Superior temporal gyrus (tissue), 1 donor: ENCODE measurements at regions not wholly inside any gene's neighbourhood (a gene's known extent, or its start where the extent isn't known, plus 50 kb on each side); places are given as distances from the start of the nearest gene placed in this dataset.
"Not testable (repeated sequence)": the region's sequence is repeated elsewhere in the genome, so short reads cannot be mapped to it uniquely, and the experiment has no call there.

Experiments used
- DNase-seq: peaks from one replicate; pipeline ENCODE4 v3.0.0-alpha.2; 2016; ENCODE audit errors: extremely low spot score

DNA sequence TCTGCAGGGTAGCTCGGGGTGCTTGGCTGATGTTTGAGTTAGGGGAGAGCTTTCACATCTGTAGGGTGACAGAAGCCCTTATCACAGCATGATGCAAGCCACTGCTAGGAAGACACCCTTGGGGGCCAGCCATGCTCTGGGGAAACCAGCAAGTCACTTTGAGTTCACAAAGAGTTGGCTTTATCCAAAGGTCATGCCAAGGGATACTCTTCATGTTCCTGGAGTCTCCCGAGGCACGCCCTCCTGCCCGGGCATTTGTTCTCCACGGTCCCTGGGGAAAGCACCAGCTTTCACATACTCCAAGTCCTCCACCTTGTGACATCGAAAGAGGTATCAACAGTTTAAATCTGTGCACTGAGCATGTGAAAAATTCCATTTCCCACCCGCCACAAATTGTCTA is 227.7 kb downstream of the VAPA start:
- no peak for DNase-seq

DNA sequence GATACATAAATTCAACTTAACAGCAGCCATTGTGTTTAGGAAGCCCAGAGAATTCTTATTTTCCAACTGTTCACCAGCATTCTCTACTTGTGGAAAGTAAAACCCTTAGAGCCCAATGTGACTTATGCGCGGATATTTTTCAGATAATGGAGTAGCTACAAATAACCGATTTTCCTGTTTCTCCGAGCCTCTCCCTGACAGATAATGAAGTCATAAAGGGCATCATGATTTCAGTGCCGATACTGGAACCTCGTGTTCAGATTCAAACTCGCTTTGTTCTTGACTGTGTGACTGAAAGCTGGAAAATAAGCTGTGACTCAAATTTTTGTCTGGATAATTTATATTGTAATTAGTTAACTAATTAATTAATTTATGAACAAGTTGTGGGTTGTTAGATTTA is 228.2 kb downstream of the VAPA start:
- DNase-seq = no peak

DNA sequence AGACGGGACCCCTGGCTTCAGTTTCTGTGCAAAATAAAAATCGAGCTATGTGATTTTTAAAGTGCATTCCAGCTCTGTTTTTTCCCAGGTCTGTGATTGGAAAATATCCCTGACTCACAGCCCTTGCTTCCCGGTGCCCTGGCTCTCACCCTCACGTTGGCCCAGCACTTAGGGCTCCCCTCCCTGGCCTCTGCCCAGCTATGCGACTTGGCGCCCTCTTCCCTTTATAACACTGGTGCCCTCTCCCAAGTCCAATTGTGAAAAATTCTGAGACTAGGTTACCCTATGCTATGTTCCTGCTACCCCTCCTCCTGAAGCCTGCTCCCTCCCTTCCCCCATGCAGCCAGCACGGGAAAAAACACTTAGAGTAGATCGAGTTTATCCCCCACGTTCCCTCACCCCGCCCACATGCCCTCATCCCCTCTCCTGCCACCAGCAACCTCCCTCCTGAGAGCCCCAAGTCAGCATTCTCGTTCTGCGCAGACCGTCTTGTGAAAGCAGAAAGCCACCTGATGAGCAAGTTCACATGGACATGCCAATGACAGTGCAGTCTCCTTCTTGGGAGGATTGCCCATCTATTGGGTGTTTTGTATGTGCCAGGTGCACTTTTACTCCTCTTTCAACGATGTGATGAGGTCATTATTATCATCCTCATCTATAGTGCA is 228.8 kb downstream of the VAPA start:
- no peak for DNase-seq

- DNase-seq = no peak
These were observed 229.8 kb downstream of the VAPA start for GRCh38 chr18:10143596-10143995.

DNA sequence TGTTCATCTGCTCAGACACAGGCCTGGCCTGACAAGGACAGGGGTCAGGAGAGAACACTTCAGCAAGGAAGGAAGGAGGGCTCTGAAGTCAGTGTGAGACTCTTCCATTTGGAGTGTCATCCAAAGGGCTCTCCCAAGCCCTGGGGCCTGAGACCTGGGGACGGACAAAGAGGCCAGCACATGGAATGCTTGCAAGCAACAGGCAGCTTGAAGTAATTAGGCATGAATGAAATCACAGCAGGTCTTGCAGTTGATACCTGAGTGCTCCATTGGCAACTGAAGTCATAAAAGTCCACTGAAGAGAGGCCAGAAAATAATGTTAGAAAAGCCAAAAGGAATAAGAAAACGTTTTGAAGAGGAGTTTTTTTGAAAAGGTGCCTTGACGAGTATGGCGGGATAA is 231.7 kb downstream of the VAPA start:
- DNase-seq = no peak

- DNase-seq = no peak
These were observed 233.4 kb downstream of the VAPA start for GRCh38 chr18:10147226-10147625.

- no peak for DNase-seq
These were observed 233.9 kb downstream of the VAPA start for GRCh38 chr18:10147752-10148151.

DNA sequence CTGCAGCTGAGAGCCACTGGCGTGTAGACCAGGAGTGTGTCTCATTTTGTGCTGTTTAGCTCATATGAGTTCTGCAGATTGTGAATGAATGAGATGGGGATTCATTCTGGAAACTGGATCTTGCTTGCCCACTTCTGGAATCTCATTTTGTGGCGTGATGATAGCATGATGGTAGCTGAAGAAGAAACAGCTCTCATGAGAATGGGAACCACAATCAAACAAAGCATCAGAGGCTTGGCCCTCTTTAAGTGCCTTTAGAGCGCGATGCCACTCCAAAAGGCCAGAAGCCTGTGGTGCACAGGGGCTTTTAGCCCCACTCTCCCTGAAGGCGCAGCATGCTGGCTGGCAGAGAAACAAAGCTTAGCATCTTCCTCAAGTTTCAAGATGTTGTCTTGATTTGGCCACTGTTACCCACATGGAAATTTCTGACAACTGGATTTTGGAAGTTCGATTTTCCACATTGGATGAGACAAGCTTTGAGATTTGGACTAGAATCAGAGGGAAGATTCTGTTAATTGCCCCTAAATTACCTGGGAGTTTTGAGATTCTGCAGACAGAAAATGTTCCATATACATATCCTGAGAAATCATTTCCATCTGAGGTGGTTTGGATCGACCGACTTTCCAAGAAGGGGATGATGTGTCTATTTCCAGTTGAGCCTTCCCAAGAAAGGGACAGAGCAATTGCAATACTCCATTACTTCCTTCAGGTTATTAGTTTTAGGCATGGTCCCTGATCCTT is 234.5 kb downstream of the VAPA start:
- no peak for DNase-seq

GRCh38 chr18:10149768-10150556 is 236.1 kb downstream of the VAPA start:
- DNase-seq = no peak

GRCh38 chr18:10150576-10150975 is 236.8 kb downstream of the VAPA start:
- not testable (repeated sequence) for DNase-seq

- DNase-seq = no peak
These were observed 238.7 kb downstream of the VAPA start for GRCh38 chr18:10152475-10152874.

- no peak for DNase-seq
These were observed 240.3 kb downstream of the VAPA start for GRCh38 chr18:10153924-10154752.

- DNase-seq = no peak
These were observed 243.9 kb downstream of the VAPA start for GRCh38 chr18:10157706-10158105.

DNA sequence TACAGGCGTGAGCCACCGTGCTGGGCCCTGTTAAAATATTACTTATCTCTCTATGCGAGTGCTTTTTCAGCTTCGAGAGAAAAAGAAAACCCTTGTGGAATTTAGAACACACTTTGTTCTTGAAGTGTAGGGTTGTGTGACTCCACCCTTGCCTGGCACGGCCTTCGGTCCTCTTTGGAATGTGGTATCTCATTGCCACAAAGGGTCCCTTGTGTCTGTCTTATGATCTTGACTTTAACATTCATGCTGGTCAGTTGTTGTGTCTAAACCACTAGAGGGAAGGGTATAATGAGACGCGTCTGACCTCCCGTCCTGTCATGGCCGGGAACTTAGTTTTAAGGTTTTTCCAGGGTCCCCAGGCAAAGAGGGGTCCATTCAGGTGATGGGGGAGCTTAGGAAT is 246.4 kb downstream of the VAPA start:
- no peak for DNase-seq

- no peak for DNase-seq
These were observed 247.5 kb downstream of the VAPA start for GRCh38 chr18:10161315-10161714.

- DNase-seq = no peak
These were observed 248.5 kb downstream of the VAPA start for GRCh38 chr18:10162340-10162739.

- DNase-seq = no peak
These were observed 250.7 kb downstream of the VAPA start for GRCh38 chr18:10164271-10165071.

- DNase-seq = no peak
These were observed 252.5 kb downstream of the VAPA start for GRCh38 chr18:10166164-10166807.

- no peak for DNase-seq
These were observed 253.9 kb downstream of the VAPA start for GRCh38 chr18:10167759-10168158.

- no peak for DNase-seq
These were observed 254.7 kb downstream of the VAPA start for GRCh38 chr18:10168477-10168876.
